ENCODE measurements at regions not wholly inside any gene's neighbourhood (a gene's known extent, or its start where the extent isn't known, plus 50 kb on each side); places are given as distances from the start of the nearest gene placed in this dataset.

- TF ChIP-seq POLR2A (IDR thresholded peaks at IDR 0.05) (no peak), CTCF (IDR thresholded peaks at IDR 0.05) (no peak)
Measured at GRCh38 chr12:94078736-94079509, 69.5 kb upstream of the PLXNC1 start.

All from thyroid gland (tissue), 4 donors.